ENCODE measurements at regions not wholly inside any gene's neighbourhood (a gene's known extent, or its start where the extent isn't known, plus 50 kb on each side); places are given as distances from the start of the nearest gene placed in this dataset.

GRCh38 chr7:440059-440749, 79.4 kb downstream of the PDGFA start:
- TF ChIP-seq CTCF (IDR thresholded peaks at IDR 0.05) (no peak), POLR2A (IDR thresholded peaks at IDR 0.05) (no peak)

Measured in adrenal gland (tissue), 5 donors.